ENCODE measurements at regions not wholly inside any gene's neighbourhood (a gene's known extent, or its start where the extent isn't known, plus 50 kb on each side); places are given as distances from the start of the nearest gene placed in this dataset.

DNA sequence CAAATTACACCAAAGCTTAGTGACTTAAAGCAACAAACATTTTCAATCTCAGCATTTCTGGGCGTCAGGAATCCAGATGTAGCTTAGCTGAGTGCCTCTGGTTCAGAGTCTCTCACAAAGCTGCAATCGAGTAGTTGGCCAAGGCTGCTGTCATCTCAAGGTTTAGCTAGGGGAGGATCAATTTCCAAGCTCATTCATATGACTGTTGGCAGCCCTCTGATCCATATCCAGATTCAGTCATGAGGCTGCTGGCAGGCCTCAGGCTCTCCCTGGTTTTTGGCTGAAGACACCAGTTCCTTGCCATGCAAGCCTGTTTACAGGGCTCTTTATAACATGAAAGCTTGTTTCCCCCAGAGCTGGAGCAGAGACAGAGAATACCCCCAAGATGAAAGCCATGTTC is 419.5 kb upstream of the TLE4 start:
- Histone ChIP-seq H3K36me3 (ENCODE audit: control insufficient read depth, insufficient read depth, low read length) (no peaks in the 10 kb centered on the region), H3K9me3 (replicated peaks; ENCODE audit: control insufficient read depth, low read depth, low read length) (no peaks in the 10 kb centered on the region), H3K27ac (ENCODE audit: low read length) (no peak overlapping the region), H3K4me1 (ENCODE audit: control insufficient read depth, insufficient read depth, low read length) (no peaks in the 10 kb centered on the region), H3K4me3 (ENCODE audit: low read length) (no peak overlapping the region), H3K27me3 (ENCODE audit: control insufficient read depth, insufficient read depth, low read length) (no peaks in the 10 kb centered on the region)
- 46% methylated on average over 2 of the region's 2 CpGs for WGBS (ENCODE audit: insufficient coverage)
- no peak for DNase-seq

DNA sequence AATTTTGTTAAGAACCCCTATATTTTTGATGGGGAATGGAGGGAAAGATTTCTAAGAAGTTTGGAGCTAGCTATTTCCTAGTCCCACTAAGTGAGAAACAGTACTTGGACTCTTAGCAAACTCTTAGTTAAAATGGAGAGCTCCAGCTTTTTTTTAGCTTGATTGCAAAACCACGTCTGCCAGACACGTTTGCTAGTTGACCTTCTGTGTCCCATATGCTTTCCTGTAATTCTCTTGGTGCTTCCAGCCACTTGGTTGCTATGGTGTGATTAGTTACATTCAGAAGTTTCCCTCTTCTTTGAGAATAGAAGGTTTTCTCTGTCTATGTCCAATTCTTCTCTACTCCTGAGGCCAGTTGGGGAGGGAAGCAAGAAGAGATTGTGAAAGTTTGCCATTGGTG is 417.0 kb upstream of the TLE4 start:
- peak; percentile 10 for DNase-seq
- Histone ChIP-seq H3K36me3 (ENCODE audit: control insufficient read depth, insufficient read depth, low read length) (no peaks in the 10 kb centered on the region), H3K9me3 (replicated peaks; ENCODE audit: control insufficient read depth, low read depth, low read length) (no peaks in the 10 kb centered on the region), H3K4me3 (ENCODE audit: low read length) (no peak overlapping the region), H3K27ac (ENCODE audit: low read length) (no peak overlapping the region), H3K27me3 (ENCODE audit: control insufficient read depth, insufficient read depth, low read length) (no peaks in the 10 kb centered on the region), H3K4me1 (ENCODE audit: control insufficient read depth, insufficient read depth, low read length) (no peaks in the 10 kb centered on the region)
- 20% methylated on average over 1 of the region's 2 CpGs for WGBS (ENCODE audit: insufficient coverage)

- H3K27ac ChIP-seq (ENCODE audit: low read length), result no peak overlapping the region
- no peak for DNase-seq
- H3K4me1 ChIP-seq (ENCODE audit: control insufficient read depth, insufficient read depth, low read length), result no peaks in the 10 kb centered on the region
- H3K4me3 ChIP-seq (ENCODE audit: low read length), result no peak overlapping the region
- no peaks in the 10 kb centered on the region for H3K36me3 ChIP-seq (ENCODE audit: control insufficient read depth, insufficient read depth, low read length)
- H3K27me3 ChIP-seq (ENCODE audit: control insufficient read depth, insufficient read depth, low read length), result no peaks in the 10 kb centered on the region
- H3K9me3 ChIP-seq (replicated peaks; ENCODE audit: control insufficient read depth, low read depth, low read length), result no peaks in the 10 kb centered on the region
- no CpG with 5 or more reads among the region's 1 CpG for WGBS (ENCODE audit: insufficient coverage)
Measured at GRCh38 chr9:79155308-79155707, 416.5 kb upstream of the TLE4 start.

- Histone ChIP-seq H3K27me3 (ENCODE audit: control insufficient read depth, insufficient read depth, low read length) (no peaks in the 10 kb centered on the region), H3K36me3 (ENCODE audit: control insufficient read depth, insufficient read depth, low read length) (no peaks in the 10 kb centered on the region), H3K4me3 (ENCODE audit: low read length) (no peak overlapping the region), H3K9me3 (replicated peaks; ENCODE audit: control insufficient read depth, low read depth, low read length) (no peaks in the 10 kb centered on the region), H3K4me1 (ENCODE audit: control insufficient read depth, insufficient read depth, low read length) (no peaks in the 10 kb centered on the region), H3K27ac (ENCODE audit: low read length) (no peak overlapping the region)
- 91% methylated on average over 2 of the region's 2 CpGs for whole genome bisulfite sequencing (ENCODE audit: insufficient coverage)
- no peak for DNase-seq
Measured at GRCh38 chr9:79163544-79163943, 408.2 kb upstream of the TLE4 start.

DNA sequence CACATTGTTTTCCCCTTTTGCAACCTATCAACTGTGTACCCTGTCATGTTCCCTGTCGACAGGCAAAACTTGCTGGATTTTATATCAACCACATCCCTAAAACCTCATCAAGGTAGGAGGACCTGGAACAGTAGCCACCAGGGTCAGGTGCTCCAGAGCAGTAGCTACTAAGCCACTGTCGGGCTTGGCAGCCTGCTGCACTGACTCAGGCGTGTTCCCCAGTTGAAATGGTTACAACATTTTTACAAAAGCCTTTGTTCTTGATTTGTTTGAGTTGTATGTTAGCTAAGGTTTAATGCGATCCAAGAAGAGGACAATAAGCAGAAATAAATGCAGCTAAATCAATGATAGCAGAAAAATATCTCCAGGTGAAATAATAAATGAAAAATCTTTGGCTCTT is 407.4 kb upstream of the TLE4 start:
- Histone ChIP-seq H3K9me3 (replicated peaks; ENCODE audit: control insufficient read depth, low read depth, low read length) (no peaks in the 10 kb centered on the region), H3K4me3 (ENCODE audit: low read length) (no peak overlapping the region), H3K36me3 (ENCODE audit: control insufficient read depth, insufficient read depth, low read length) (no peaks in the 10 kb centered on the region), H3K27ac (ENCODE audit: low read length) (no peak overlapping the region), H3K27me3 (ENCODE audit: control insufficient read depth, insufficient read depth, low read length) (no peaks in the 10 kb centered on the region), H3K4me1 (ENCODE audit: control insufficient read depth, insufficient read depth, low read length) (no peaks in the 10 kb centered on the region)
- WGBS (ENCODE audit: insufficient coverage), result 100% methylated on average over 1 of the region's 4 CpGs
- DNase-seq, result no peak

GRCh38 chr9:79165020-79165780 is 406.6 kb upstream of the TLE4 start:
- no peak for DNase-seq
- H3K27ac ChIP-seq (ENCODE audit: low read length), result no peak overlapping the region
- H3K4me1 ChIP-seq (ENCODE audit: control insufficient read depth, insufficient read depth, low read length), result no peaks in the 10 kb centered on the region
- H3K36me3 ChIP-seq (ENCODE audit: control insufficient read depth, insufficient read depth, low read length), result no peaks in the 10 kb centered on the region
- WGBS (ENCODE audit: insufficient coverage), result 80% methylated on average over 1 of the region's 5 CpGs
- H3K9me3 ChIP-seq (replicated peaks; ENCODE audit: control insufficient read depth, low read depth, low read length), result no peaks in the 10 kb centered on the region
- H3K27me3 ChIP-seq (ENCODE audit: control insufficient read depth, insufficient read depth, low read length), result no peaks in the 10 kb centered on the region
- no peak overlapping the region for H3K4me3 ChIP-seq (ENCODE audit: low read length)

DNA sequence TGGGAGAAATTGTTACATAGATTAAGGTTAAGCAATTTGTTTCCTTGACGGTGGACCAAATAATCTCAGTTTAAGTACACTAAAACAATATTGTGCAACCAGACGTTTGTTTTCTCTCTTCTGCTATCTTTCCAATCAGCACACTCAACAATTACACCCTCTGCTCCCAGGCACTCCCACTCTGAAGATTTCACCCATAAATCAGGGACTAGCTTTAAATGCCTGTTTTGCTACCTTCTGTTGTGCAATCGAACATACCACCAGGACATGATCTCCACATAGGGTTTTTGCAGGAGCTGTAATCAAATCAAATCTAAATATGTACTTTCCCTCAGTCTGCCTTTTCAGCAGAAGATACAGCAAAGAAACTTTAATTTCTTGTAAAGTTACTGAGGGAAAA is 405.8 kb upstream of the TLE4 start:
- Histone ChIP-seq H3K4me3 (ENCODE audit: low read length) (no peak overlapping the region), H3K4me1 (ENCODE audit: control insufficient read depth, insufficient read depth, low read length) (no peaks in the 10 kb centered on the region), H3K9me3 (replicated peaks; ENCODE audit: control insufficient read depth, low read depth, low read length) (no peaks in the 10 kb centered on the region), H3K27ac (ENCODE audit: low read length) (no peak overlapping the region), H3K36me3 (ENCODE audit: control insufficient read depth, insufficient read depth, low read length) (no peaks in the 10 kb centered on the region), H3K27me3 (ENCODE audit: control insufficient read depth, insufficient read depth, low read length) (no peaks in the 10 kb centered on the region)
- 13% methylated on average over 3 of the region's 3 CpGs for WGBS (ENCODE audit: insufficient coverage)
- DNase-seq, result no peak

- no peaks in the 10 kb centered on the region for H3K9me3 ChIP-seq (replicated peaks; ENCODE audit: control insufficient read depth, low read depth, low read length)
- WGBS (ENCODE audit: insufficient coverage), result no CpG with 5 or more reads among the region's 1 CpG
- no peak overlapping the region for H3K27ac ChIP-seq (ENCODE audit: low read length)
- no peak overlapping the region for H3K4me3 ChIP-seq (ENCODE audit: low read length)
- no peak for DNase-seq
- H3K36me3 ChIP-seq (ENCODE audit: control insufficient read depth, insufficient read depth, low read length), result no peaks in the 10 kb centered on the region
- no peaks in the 10 kb centered on the region for H3K27me3 ChIP-seq (ENCODE audit: control insufficient read depth, insufficient read depth, low read length)
- no peaks in the 10 kb centered on the region for H3K4me1 ChIP-seq (ENCODE audit: control insufficient read depth, insufficient read depth, low read length)
Measured at GRCh38 chr9:79170643-79171042, 401.1 kb upstream of the TLE4 start.

- H3K9me3 ChIP-seq (replicated peaks; ENCODE audit: control insufficient read depth, low read depth, low read length), result no peaks in the 10 kb centered on the region
- WGBS (ENCODE audit: insufficient coverage), result 88% methylated on average over 1 of the region's 3 CpGs
- DNase-seq, result no peak
- no peak overlapping the region for H3K4me3 ChIP-seq (ENCODE audit: low read length)
- no peaks in the 10 kb centered on the region for H3K36me3 ChIP-seq (ENCODE audit: control insufficient read depth, insufficient read depth, low read length)
- no peaks in the 10 kb centered on the region for H3K27me3 ChIP-seq (ENCODE audit: control insufficient read depth, insufficient read depth, low read length)
- H3K4me1 ChIP-seq (ENCODE audit: control insufficient read depth, insufficient read depth, low read length), result no peaks in the 10 kb centered on the region
- no peak overlapping the region for H3K27ac ChIP-seq (ENCODE audit: low read length)
Measured at GRCh38 chr9:79173932-79174331, 397.8 kb upstream of the TLE4 start.

GRCh38 chr9:79176014-79176697 is 395.6 kb upstream of the TLE4 start:
- H3K27ac ChIP-seq (ENCODE audit: low read length), result no peak overlapping the region
- no CpG with 5 or more reads among the region's 4 CpGs for WGBS (ENCODE audit: insufficient coverage)
- DNase-seq, result no peak
- no peaks in the 10 kb centered on the region for H3K27me3 ChIP-seq (ENCODE audit: control insufficient read depth, insufficient read depth, low read length)
- no peaks in the 10 kb centered on the region for H3K9me3 ChIP-seq (replicated peaks; ENCODE audit: control insufficient read depth, low read depth, low read length)
- no peaks in the 10 kb centered on the region for H3K36me3 ChIP-seq (ENCODE audit: control insufficient read depth, insufficient read depth, low read length)
- no peak overlapping the region for H3K4me3 ChIP-seq (ENCODE audit: low read length)
- H3K4me1 ChIP-seq (ENCODE audit: control insufficient read depth, insufficient read depth, low read length), result no peaks in the 10 kb centered on the region

Measured in muscle of leg (tissue), 3 donors.